ENCODE measurements at regions not wholly inside any gene's neighbourhood (a gene's known extent, or its start where the extent isn't known, plus 50 kb on each side); places are given as distances from the start of the nearest gene placed in this dataset.

GRCh38 chr18:40412410-40412809, 1542.6 kb upstream of the PIK3C3 start:
- DNase-seq, result no peak

- DNase-seq, result no peak
These were observed 1547.1 kb upstream of the PIK3C3 start for GRCh38 chr18:40407909-40408308.

GRCh38 chr18:40404284-40404683, 1550.8 kb upstream of the PIK3C3 start:
- DNase-seq, result no peak

- DNase-seq, result no peak
These were observed 1553.0 kb upstream of the PIK3C3 start for GRCh38 chr18:40402052-40402451.

GRCh38 chr18:40388121-40388520, 1566.9 kb upstream of the PIK3C3 start:
- no peak for DNase-seq

- no peak for DNase-seq
These were observed 1567.8 kb upstream of the PIK3C3 start for GRCh38 chr18:40387130-40387787.

- DNase-seq, result no peak
These were observed 1572.8 kb upstream of the PIK3C3 start for GRCh38 chr18:40382197-40382596.

GRCh38 chr18:40380686-40381439, 1574.2 kb upstream of the PIK3C3 start:
- DNase-seq, result no peak

GRCh38 chr18:40375837-40376236, 1579.2 kb upstream of the PIK3C3 start:
- no peak for DNase-seq

GRCh38 chr18:40371673-40372072, 1583.4 kb upstream of the PIK3C3 start:
- DNase-seq, result no peak

- no peak for DNase-seq
These were observed 1587.5 kb upstream of the PIK3C3 start for GRCh38 chr18:40367576-40367975.

- DNase-seq, result no peak
These were observed 1588.5 kb upstream of the PIK3C3 start for GRCh38 chr18:40366521-40366920.

GRCh38 chr18:40365526-40365925, 1589.5 kb upstream of the PIK3C3 start:
- DNase-seq, result no peak

GRCh38 chr18:40360558-40360957, 1594.5 kb upstream of the PIK3C3 start:
- no peak for DNase-seq

GRCh38 chr18:40357536-40357935, 1597.5 kb upstream of the PIK3C3 start:
- no peak for DNase-seq

GRCh38 chr18:40356168-40356567, 1598.9 kb upstream of the PIK3C3 start:
- DNase-seq, result no peak

- no peak for DNase-seq
These were observed 1599.3 kb upstream of the PIK3C3 start for GRCh38 chr18:40355726-40356125.

GRCh38 chr18:40348196-40348595, 1606.8 kb upstream of the PIK3C3 start:
- no peak for DNase-seq

- no peak for DNase-seq
These were observed 1607.8 kb upstream of the PIK3C3 start for GRCh38 chr18:40347261-40347660.

GRCh38 chr18:40346146-40346545, 1608.9 kb upstream of the PIK3C3 start:
- DNase-seq, result no peak

GRCh38 chr18:40341701-40342100, 1613.3 kb upstream of the PIK3C3 start:
- no peak for DNase-seq

GRCh38 chr18:40338284-40338683, 1616.8 kb upstream of the PIK3C3 start:
- no peak for DNase-seq

- no peak for DNase-seq
These were observed 1628.0 kb upstream of the PIK3C3 start for GRCh38 chr18:40326985-40327384.

GRCh38 chr18:40325988-40326387, 1629.0 kb upstream of the PIK3C3 start:
- DNase-seq, result no peak

GRCh38 chr18:40314199-40314598, 1640.8 kb upstream of the PIK3C3 start:
- DNase-seq, result no peak
